HEK293 (cell line): ENCODE measurements at regions not wholly inside any gene's neighbourhood (a gene's known extent, or its start where the extent isn't known, plus 50 kb on each side); places are given as distances from the start of the nearest gene placed in this dataset.

Experiments
- CTCF ChIA-PET: fragments of 350-600 bp; formaldehyde crosslinking; extraction: SDS; loops from one replicate; lab custom pipeline; 2021; ENCODE audit warnings: antibody characterized with exemption; lab: Yijun Ruan, JAX
- POLR2A ChIA-PET: fragments of 300-600 bp; formaldehyde crosslinking; extraction: SDS; loops from one replicate; lab custom pipeline; 2020; ENCODE audit warnings: antibody characterized with exemption, inconsistent platforms; lab: Yijun Ruan, JAX
- H3K27ac ChIP-seq: fragments of 200-500 bp; sonication (Bioruptor generic); 2 replicates; pipeline ENCODE4 v1.5.1; 2014; ENCODE audit warnings: low read depth, low read length, control low read depth, inconsistent platforms; ENCODE audit errors: extremely low read depth
- H3K36me3 ChIP-seq, 2 experiments: fragments of 200-500 bp in 1 of 2; sonication (Bioruptor generic) in 1 of 2; 1 replicate in 1 of 2; 2 replicates in 1 of 2; pipeline ENCODE4 v1.5.1; 2014 to 2017; ENCODE audit warnings: inconsistent platforms in 2 of 2, low read length in 2 of 2; ENCODE audit not compliant: control insufficient read depth in 2 of 2, insufficient read depth in 1 of 2
- H3K4me1 ChIP-seq: fragments of 200-500 bp; sonication (Bioruptor generic); 2 replicates; pipeline ENCODE4 v1.5.1; 2014; ENCODE audit warnings: mild to moderate bottlenecking, low read length, inconsistent platforms; ENCODE audit not compliant: control insufficient read depth, insufficient read depth
- H3K4me3 ChIP-seq: 2 replicates; pipeline ENCODE4 v1.5.1; 2011; ENCODE audit warnings: low read depth, mild to moderate bottlenecking, control low read depth, low read length, moderate library complexity
- H3K9me3 ChIP-seq: fragments of 200-500 bp; sonication (Bioruptor generic); 2 replicates; pipeline ENCODE4 v1.5.1; 2014; ENCODE audit warnings: low read depth, low read length, inconsistent platforms; ENCODE audit not compliant: control insufficient read depth, insufficient read depth
- HOXD13 ChIP-seq: sonication (generic); formaldehyde crosslinking; IDR thresholded peaks from 2 replicates; pipeline ENCODE4 v1.8.0; 2022; ENCODE audit warnings: missing genetic modification reagents, borderline replicate concordance
- PRDM1 ChIP-seq: fragments of 450-650 bp; formaldehyde crosslinking; IDR thresholded peaks from 2 replicates; pipeline ENCODE4; 2016; ENCODE audit warnings: missing biosample characterization, missing genetic modification characterization
- YY2 ChIP-seq: fragments of 450-650 bp; formaldehyde crosslinking; IDR thresholded peaks from 2 replicates; pipeline ENCODE4 v1.5.1; 2016; ENCODE audit warnings: missing biosample characterization, missing genetic modification characterization
- ZFP3 ChIP-seq: fragments of 450-650 bp; formaldehyde crosslinking; IDR thresholded peaks from 2 replicates; pipeline ENCODE4 v1.5.1; 2016; ENCODE audit warnings: low read depth, missing biosample characterization, missing genetic modification characterization
- ZNF114 ChIP-seq: fragments of 450-650 bp; formaldehyde crosslinking; IDR thresholded peaks from 2 replicates; pipeline ENCODE4 v1.5.0; 2017; ENCODE audit warnings: missing biosample characterization, missing genetic modification characterization
- ZNF121 ChIP-seq: fragments of 450-650 bp; formaldehyde crosslinking; IDR thresholded peaks from 2 replicates; pipeline ENCODE4 v1.5.1; 2016; ENCODE audit warnings: missing biosample characterization, missing genetic modification characterization
- ZNF155 ChIP-seq: fragments of 450-650 bp; formaldehyde crosslinking; IDR thresholded peaks from 2 replicates; pipeline ENCODE4 v1.5.1; 2016; ENCODE audit warnings: missing biosample characterization, missing genetic modification characterization
- ZNF157 ChIP-seq: fragments of 450-650 bp; formaldehyde crosslinking; IDR thresholded peaks from 2 replicates; pipeline ENCODE4 v1.5.1; 2016; ENCODE audit warnings: missing biosample characterization, missing genetic modification characterization
- ZNF184 ChIP-seq: fragments of 450-650 bp; IDR thresholded peaks from 2 replicates; pipeline ENCODE4 v1.5.1; 2018; ENCODE audit warnings: missing biosample characterization, mild to moderate bottlenecking, missing genetic modification characterization
- ZNF19 ChIP-seq: fragments of 450-650 bp; formaldehyde crosslinking; IDR thresholded peaks from 2 replicates; pipeline ENCODE4; 2016; ENCODE audit warnings: missing biosample characterization, missing genetic modification characterization, low read depth
- ZNF223 ChIP-seq: fragments of 450-650 bp; formaldehyde crosslinking; IDR thresholded peaks from 2 replicates; pipeline ENCODE4 v1.5.1; 2016; ENCODE audit warnings: missing biosample characterization, missing genetic modification characterization
- ZNF37A ChIP-seq: fragments of 450-650 bp; IDR thresholded peaks from 2 replicates; pipeline ENCODE4 v1.5.1; 2018; ENCODE audit warnings: missing biosample characterization, missing genetic modification characterization
- ZNF600 ChIP-seq: fragments of 450-650 bp; formaldehyde crosslinking; IDR thresholded peaks from 2 replicates; pipeline ENCODE4 v1.5.1; 2016; ENCODE audit warnings: missing biosample characterization, missing genetic modification characterization
- ZNF654 ChIP-seq: fragments of 450-650 bp; formaldehyde crosslinking; IDR thresholded peaks from 2 replicates; pipeline ENCODE4 v1.5.1; 2016; ENCODE audit warnings: low read depth, missing biosample characterization, missing genetic modification characterization
- ZNF776 ChIP-seq: fragments of 450-650 bp; formaldehyde crosslinking; IDR thresholded peaks from 2 replicates; pipeline ENCODE4 v1.5.0; 2017; ENCODE audit warnings: missing biosample characterization, missing genetic modification characterization, borderline replicate concordance
- ZNF791 ChIP-seq: fragments of 450-650 bp; formaldehyde crosslinking; IDR thresholded peaks from 2 replicates; pipeline ENCODE4 v1.5.1; 2016; ENCODE audit warnings: missing biosample characterization, missing genetic modification characterization
- ZNF837 ChIP-seq: fragments of 450-650 bp; formaldehyde crosslinking; IDR thresholded peaks from 2 replicates; pipeline ENCODE4 v1.5.1; 2016; ENCODE audit warnings: missing biosample characterization, missing genetic modification characterization
- ZXDB ChIP-seq: fragments of 450-650 bp; formaldehyde crosslinking; IDR thresholded peaks from 2 replicates; pipeline ENCODE4 v1.5.1; 2016; ENCODE audit warnings: missing biosample characterization, missing genetic modification characterization
- TF ChIP-seq, protein P1 (sequence below): fragments of 450-650 bp; formaldehyde crosslinking; IDR thresholded peaks from 2 replicates; pipeline ENCODE4 v1.5.1; 2016; ENCODE audit warnings: missing biosample characterization, missing genetic modification characterization
- TF ChIP-seq, protein P2 (sequence below): fragments of 450-650 bp; formaldehyde crosslinking; IDR thresholded peaks from 2 replicates; pipeline ENCODE4 v1.5.1; 2016; ENCODE audit warnings: missing biosample characterization, missing genetic modification characterization
- TF ChIP-seq, protein P3 (sequence below): sonication (generic); formaldehyde crosslinking; IDR thresholded peaks from 2 replicates; pipeline ENCODE4 v1.8.1; 2022; ENCODE audit warnings: mild to moderate bottlenecking, moderate library complexity, missing genetic modification reagents
- TF ChIP-seq, protein P4 (sequence below): fragments of 450-650 bp; formaldehyde crosslinking; IDR thresholded peaks from 2 replicates; pipeline ENCODE4 v1.5.1; 2016; ENCODE audit warnings: missing biosample characterization, missing genetic modification characterization, borderline replicate concordance

DNA sequence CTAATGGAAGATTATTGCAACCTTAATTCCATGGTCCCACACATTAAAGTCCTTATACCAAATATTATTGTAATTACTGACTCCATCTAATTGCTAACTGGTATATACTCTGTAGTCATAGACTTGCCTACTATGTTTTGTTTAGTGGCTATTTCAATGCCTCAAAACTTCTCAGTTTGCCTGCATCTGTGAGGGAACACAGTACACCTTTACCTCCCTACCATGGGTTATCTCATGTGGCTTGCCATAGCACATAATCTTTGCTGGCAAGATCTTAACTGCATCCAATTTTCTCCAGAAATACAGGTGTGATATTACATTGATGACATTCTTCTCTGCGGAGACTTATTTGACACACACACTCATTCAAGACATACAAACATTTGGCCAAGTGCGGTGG is 107.1 kb upstream of the ZNF184 start:
- Histone ChIP-seq H3K36me3 (no peaks in the 10 kb centered on the region), H3K4me1 (no peaks in the 10 kb centered on the region), H3K9me3 (no peaks in the 10 kb centered on the region), H3K4me3 (no peak overlapping the region), H3K27ac (no peak overlapping the region)
- ChIA-PET POLR2A (no interaction called here), CTCF (interaction anchor here (0.6 kb wide), 1 partner anchor 81 kb away, joined by 4 read pairs; no protein-coding TSS in a partner anchor)
- TF ChIP-seq ZNF791 (no peak), ZNF157 (peak; percentile 95)

DNA sequence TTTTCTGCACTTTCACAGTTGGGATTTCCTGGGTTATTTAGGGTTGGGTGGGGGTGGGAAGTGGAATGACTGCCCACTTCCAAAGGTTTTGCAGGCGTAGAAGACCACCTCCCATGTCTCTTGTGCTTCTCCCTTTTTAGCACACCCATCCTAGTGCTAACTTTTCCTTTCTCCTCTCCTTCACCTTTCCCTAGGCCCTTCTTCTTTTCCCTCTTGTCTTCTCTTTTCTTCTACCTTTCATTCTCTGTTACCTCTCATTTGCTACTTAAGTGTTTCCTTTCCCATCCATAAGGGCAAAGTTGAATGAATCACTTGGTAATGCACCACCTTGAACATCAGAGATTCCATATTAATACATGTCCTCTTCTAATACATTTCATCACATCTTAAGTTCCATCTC is 105.0 kb upstream of the ZNF184 start:
- Histone ChIP-seq H3K9me3 (no peaks in the 10 kb centered on the region), H3K27ac (no peak overlapping the region), H3K36me3 (no peaks in the 10 kb centered on the region), H3K4me3 (no peak overlapping the region)
- TF ChIP-seq ZNF114 (tag by site-specific recombination): no peak
- TF ChIP-seq ZNF121 (tag by site-specific recombination): no peak
- TF ChIP-seq, protein P1, sequence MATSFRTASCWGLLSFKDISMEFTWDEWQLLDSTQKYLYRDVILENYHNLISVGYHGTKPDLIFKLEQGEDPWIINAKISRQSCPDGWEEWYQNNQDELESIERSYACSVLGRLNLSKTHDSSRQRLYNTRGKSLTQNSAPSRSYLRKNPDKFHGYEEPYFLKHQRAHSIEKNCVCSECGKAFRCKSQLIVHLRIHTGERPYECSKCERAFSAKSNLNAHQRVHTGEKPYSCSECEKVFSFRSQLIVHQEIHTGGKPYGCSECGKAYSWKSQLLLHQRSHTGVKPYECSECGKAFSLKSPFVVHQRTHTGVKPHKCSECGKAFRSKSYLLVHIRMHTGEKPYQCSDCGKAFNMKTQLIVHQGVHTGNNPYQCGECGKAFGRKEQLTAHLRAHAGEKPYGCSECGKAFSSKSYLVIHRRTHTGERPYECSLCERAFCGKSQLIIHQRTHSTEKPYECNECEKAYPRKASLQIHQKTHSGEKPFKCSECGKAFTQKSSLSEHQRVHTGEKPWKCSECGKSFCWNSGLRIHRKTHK: no peak
- TF ChIP-seq ZFP3 (tag by site-specific recombination): no peak
- TF ChIP-seq PRDM1 (tag by site-specific recombination): peak; percentile 94
- TF ChIP-seq ZNF184: no peak
- no peak for TF ChIP-seq ZNF37A (tag by site-specific recombination)
- TF ChIP-seq, all 188 proteins: peak for 1
- POLR2A ChIA-PET: no interaction called here
- CTCF ChIA-PET: no interaction called here
- no peaks in the 10 kb centered on the region for H3K4me1 ChIP-seq

DNA sequence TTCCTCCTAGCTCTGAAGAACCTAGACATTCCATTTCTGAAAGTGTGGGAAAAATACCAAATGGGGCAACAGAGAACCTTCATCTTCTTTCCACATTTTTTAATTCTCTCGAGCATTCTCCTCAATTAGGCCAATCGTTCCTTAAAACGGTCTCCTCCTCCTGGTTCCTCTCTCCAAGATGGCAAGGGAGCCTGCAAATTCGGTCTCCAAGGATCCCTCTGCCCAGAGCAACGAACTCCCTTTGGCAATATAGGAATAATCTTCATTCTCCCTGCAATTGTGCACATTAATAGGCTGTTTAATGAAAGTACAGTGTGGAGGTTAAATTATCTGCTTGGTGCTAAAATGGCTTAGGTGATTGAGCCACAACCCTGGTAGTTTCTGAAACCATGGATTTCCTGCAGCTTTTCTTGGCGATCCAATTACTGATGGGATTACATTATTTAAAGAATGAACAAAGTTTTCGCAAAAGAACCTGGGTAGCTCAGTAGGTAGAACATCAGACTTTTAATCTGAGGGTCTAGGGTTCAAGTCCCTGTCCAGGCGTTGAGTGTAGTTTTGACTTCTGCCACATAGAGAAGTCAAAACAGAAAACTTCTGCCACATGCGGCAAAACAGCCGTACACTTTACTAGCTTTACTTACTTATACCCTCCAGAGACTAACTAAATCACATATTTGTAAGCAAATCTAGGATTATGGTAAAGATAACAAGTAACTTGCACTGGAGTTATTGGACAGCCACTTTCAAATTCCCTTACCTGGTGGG is 102.9 kb upstream of the ZNF184 start:
- H3K4me1 ChIP-seq: no peaks in the 10 kb centered on the region
- ChIA-PET POLR2A (interaction anchor here (0.8 kb wide), 1 partner anchor 232 kb away, joined by 3 read pairs; a partner anchor contains a TSS), CTCF (interaction anchor here (0.6 kb wide), 1 partner anchor 310 kb away, joined by 3 read pairs; no protein-coding TSS in a partner anchor)
- TF ChIP-seq ZNF776 (tag by site-specific recombination) (no peak), ZNF223 (tag by site-specific recombination) (no peak), ZNF654 (tag by site-specific recombination) (no peak), ZNF155 (tag by site-specific recombination) (no peak), ZNF19 (tag by site-specific recombination) (no peak), YY2 (tag by site-specific recombination) (no peak), ZNF837 (no peak), HOXD13 (CRISPR knock-in tag) (no peak), ZNF600 (tag by site-specific recombination) (no peak), ZXDB (tag by site-specific recombination) (0 out of 2 replicates have a peak, but pooled peaks have one; percentile 19)
- TF ChIP-seq, protein P2, sequence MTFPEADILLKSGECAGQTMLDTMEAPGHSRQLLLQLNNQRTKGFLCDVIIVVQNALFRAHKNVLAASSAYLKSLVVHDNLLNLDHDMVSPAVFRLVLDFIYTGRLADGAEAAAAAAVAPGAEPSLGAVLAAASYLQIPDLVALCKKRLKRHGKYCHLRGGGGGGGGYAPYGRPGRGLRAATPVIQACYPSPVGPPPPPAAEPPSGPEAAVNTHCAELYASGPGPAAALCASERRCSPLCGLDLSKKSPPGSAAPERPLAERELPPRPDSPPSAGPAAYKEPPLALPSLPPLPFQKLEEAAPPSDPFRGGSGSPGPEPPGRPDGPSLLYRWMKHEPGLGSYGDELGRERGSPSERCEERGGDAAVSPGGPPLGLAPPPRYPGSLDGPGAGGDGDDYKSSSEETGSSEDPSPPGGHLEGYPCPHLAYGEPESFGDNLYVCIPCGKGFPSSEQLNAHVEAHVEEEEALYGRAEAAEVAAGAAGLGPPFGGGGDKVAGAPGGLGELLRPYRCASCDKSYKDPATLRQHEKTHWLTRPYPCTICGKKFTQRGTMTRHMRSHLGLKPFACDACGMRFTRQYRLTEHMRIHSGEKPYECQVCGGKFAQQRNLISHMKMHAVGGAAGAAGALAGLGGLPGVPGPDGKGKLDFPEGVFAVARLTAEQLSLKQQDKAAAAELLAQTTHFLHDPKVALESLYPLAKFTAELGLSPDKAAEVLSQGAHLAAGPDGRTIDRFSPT: no peak
- TF ChIP-seq, protein P3, sequence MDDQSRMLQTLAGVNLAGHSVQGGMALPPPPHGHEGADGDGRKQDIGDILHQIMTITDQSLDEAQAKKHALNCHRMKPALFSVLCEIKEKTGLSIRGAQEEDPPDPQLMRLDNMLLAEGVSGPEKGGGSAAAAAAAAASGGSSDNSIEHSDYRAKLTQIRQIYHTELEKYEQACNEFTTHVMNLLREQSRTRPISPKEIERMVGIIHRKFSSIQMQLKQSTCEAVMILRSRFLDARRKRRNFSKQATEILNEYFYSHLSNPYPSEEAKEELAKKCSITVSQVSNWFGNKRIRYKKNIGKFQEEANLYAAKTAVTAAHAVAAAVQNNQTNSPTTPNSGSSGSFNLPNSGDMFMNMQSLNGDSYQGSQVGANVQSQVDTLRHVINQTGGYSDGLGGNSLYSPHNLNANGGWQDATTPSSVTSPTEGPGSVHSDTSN (CRISPR knock-in tag): no peak
- TF ChIP-seq, protein P4, sequence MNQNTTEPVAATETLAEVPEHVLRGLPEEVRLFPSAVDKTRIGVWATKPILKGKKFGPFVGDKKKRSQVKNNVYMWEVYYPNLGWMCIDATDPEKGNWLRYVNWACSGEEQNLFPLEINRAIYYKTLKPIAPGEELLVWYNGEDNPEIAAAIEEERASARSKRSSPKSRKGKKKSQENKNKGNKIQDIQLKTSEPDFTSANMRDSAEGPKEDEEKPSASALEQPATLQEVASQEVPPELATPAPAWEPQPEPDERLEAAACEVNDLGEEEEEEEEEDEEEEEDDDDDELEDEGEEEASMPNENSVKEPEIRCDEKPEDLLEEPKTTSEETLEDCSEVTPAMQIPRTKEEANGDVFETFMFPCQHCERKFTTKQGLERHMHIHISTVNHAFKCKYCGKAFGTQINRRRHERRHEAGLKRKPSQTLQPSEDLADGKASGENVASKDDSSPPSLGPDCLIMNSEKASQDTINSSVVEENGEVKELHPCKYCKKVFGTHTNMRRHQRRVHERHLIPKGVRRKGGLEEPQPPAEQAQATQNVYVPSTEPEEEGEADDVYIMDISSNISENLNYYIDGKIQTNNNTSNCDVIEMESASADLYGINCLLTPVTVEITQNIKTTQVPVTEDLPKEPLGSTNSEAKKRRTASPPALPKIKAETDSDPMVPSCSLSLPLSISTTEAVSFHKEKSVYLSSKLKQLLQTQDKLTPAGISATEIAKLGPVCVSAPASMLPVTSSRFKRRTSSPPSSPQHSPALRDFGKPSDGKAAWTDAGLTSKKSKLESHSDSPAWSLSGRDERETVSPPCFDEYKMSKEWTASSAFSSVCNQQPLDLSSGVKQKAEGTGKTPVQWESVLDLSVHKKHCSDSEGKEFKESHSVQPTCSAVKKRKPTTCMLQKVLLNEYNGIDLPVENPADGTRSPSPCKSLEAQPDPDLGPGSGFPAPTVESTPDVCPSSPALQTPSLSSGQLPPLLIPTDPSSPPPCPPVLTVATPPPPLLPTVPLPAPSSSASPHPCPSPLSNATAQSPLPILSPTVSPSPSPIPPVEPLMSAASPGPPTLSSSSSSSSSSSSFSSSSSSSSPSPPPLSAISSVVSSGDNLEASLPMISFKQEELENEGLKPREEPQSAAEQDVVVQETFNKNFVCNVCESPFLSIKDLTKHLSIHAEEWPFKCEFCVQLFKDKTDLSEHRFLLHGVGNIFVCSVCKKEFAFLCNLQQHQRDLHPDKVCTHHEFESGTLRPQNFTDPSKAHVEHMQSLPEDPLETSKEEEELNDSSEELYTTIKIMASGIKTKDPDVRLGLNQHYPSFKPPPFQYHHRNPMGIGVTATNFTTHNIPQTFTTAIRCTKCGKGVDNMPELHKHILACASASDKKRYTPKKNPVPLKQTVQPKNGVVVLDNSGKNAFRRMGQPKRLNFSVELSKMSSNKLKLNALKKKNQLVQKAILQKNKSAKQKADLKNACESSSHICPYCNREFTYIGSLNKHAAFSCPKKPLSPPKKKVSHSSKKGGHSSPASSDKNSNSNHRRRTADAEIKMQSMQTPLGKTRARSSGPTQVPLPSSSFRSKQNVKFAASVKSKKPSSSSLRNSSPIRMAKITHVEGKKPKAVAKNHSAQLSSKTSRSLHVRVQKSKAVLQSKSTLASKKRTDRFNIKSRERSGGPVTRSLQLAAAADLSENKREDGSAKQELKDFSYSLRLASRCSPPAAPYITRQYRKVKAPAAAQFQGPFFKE (tag by site-specific recombination): no peak

More for the DNA sequence above, 102.9 kb upstream of the ZNF184 start:
- H3K9me3 ChIP-seq: no peaks in the 10 kb centered on the region
- no peak overlapping the region for H3K27ac ChIP-seq
- no peak overlapping the region for H3K4me3 ChIP-seq
- no peaks in the 10 kb centered on the region for H3K36me3 ChIP-seq
